HepG2 (cell line): ENCODE measurements at regions not wholly inside any gene's neighbourhood (a gene's known extent, or its start where the extent isn't known, plus 50 kb on each side); places are given as distances from the start of the nearest gene placed in this dataset.

Experiments
- ATAC-seq: fragments of 200-7000 bp; cut with Tn5 transposase; 3 replicates; pipeline ENCODE4 v1.9.1; 2020; ENCODE audit warnings: mild to moderate bottlenecking, moderate library complexity
- BruUV-seq: library from RNA; stranded (reverse); fragments of 400-500 nt; replicated peaks from 2 replicates; lab custom pipeline; 2021; lab: Mats Ljungman, UMichigan
- CTCF ChIA-PET: fragments of 300-600 bp; formaldehyde crosslinking; extraction: SDS; loops from one replicate; lab custom pipeline; 2021; ENCODE audit warnings: low total read pairs, inconsistent platforms, low intra/inter-chr PET ratio; lab: Yijun Ruan, JAX
- POLR2A ChIA-PET: fragments of 350-600 bp; sonication (Branson Sonifier 250); formaldehyde crosslinking; loops from one replicate; lab custom pipeline; 2020; ENCODE audit warnings: antibody characterized with exemption, inconsistent platforms; lab: Yijun Ruan, JAX
- DNase-seq: peaks from one replicate; pipeline ENCODE4 v3.0.0-alpha.2; 2015; ENCODE audit warnings: low spot score
- FAIRE-seq: peaks from 3 replicates; lab custom pipeline; 2011; peaks lifted over from hg19 to GRCh38; lab: Jason Lieb, UNC
- H2AFZ ChIP-seq: one replicate; pipeline ENCODE4 v1.6.1; 2011; ENCODE audit warnings: low read length, inconsistent platforms
- H3K27ac ChIP-seq: fragments of 300-600 bp; 3 replicates; pipeline ENCODE4 v1.8.0; 2011; ENCODE audit warnings: mixed run types, mild to moderate bottlenecking, mixed read lengths, low read length, inconsistent platforms; ENCODE audit not compliant: insufficient read depth; ENCODE audit errors: extremely low read length
- H3K27me3 ChIP-seq, 2 experiments: fragments of 200-600 bp in 1 of 2; 2 replicates in 1 of 2; 3 replicates in 1 of 2; pipeline versions ENCODE4 v1.6.0 to v1.8.0; 2011; ENCODE audit warnings: low read length in 2 of 2, mild to moderate bottlenecking in 2 of 2, moderate library complexity in 2 of 2, inconsistent platforms in 1 of 2; ENCODE audit not compliant: insufficient read depth in 2 of 2, control insufficient read depth in 1 of 2
- H3K36me3 ChIP-seq, 2 experiments: fragments of 200-600 bp in 1 of 2; replicated peaks in 1 of 2; 2 replicates in 1 of 2; 3 replicates in 1 of 2; pipeline versions ENCODE4 v1.5.1 to v1.8.0; 2011; ENCODE audit warnings: low read length in 2 of 2, inconsistent platforms in 1 of 2; ENCODE audit not compliant: insufficient read depth in 2 of 2, control insufficient read depth in 1 of 2
- H3K4me1 ChIP-seq: 2 replicates; pipeline ENCODE4 v1.5.1; 2012; ENCODE audit warnings: low read length, inconsistent platforms; ENCODE audit not compliant: insufficient read depth
- H3K4me2 ChIP-seq: 2 replicates; pipeline ENCODE4 v1.6.0; 2011; ENCODE audit warnings: low read depth, low read length, inconsistent platforms
- H3K4me3 ChIP-seq, 3 experiments: fragments of 200-600 bp in 1 of 3; sonication (generic), shearing (Covaris generic) in 1 of 3; replicated peaks in 1 of 3; 2 replicates each; pipeline ENCODE4 v1.5.1; 2011 to 2016; ENCODE audit warnings: low read length in 3 of 3, inconsistent platforms in 2 of 3, low read depth in 2 of 3, mild to moderate bottlenecking in 2 of 3, control low read depth in 1 of 3, mixed read lengths in 1 of 3; ENCODE audit not compliant: insufficient read depth in 1 of 3
- H3K79me2 ChIP-seq: one replicate; pipeline ENCODE4 v1.6.1; 2011; ENCODE audit warnings: low read length, inconsistent platforms; ENCODE audit not compliant: insufficient read depth
- H3K9ac ChIP-seq: 2 replicates; pipeline ENCODE4 v1.6.0; 2011; ENCODE audit warnings: mild to moderate bottlenecking, low read depth, low read length, inconsistent platforms; ENCODE audit not compliant: insufficient read depth
- H3K9me3 ChIP-seq: 2 replicates; pipeline ENCODE4 v1.5.1; 2012; ENCODE audit warnings: mild to moderate bottlenecking, low read length
- H4K20me1 ChIP-seq: 2 replicates; pipeline ENCODE4 v1.6.0; 2011; ENCODE audit warnings: inconsistent platforms, mild to moderate bottlenecking, low read length, moderate library complexity; ENCODE audit not compliant: insufficient read depth
- XRCC5 ChIP-seq: fragments of 200-400 bp; formaldehyde crosslinking; optimal IDR thresholded peaks from 2 replicates; pipeline ENCODE3; 2017; ENCODE audit warnings: mild to moderate bottlenecking, low read length
- ZBTB21 ChIP-seq: sonication (generic); formaldehyde crosslinking; IDR thresholded peaks from 2 replicates; pipeline ENCODE4 v1.4.0; 2020; ENCODE audit warnings: missing genetic modification reagents
- ZC3H4 ChIP-seq: sonication (generic); formaldehyde crosslinking; IDR thresholded peaks from 2 replicates; pipeline ENCODE4 v1.4.0; 2020; ENCODE audit warnings: missing genetic modification reagents, borderline replicate concordance
- ZNF546 ChIP-seq: sonication (generic); formaldehyde crosslinking; conservative IDR thresholded peaks from 2 replicates; pipeline ENCODE4 v1.8.1; 2023; ENCODE audit warnings: mild to moderate bottlenecking, missing genetic modification reagents
- ZNF629 ChIP-seq: sonication (generic); formaldehyde crosslinking; conservative IDR thresholded peaks from 2 replicates; pipeline ENCODE4 v1.5.0; 2020; ENCODE audit warnings: missing genetic modification reagents
- ZNF891 ChIP-seq: sonication (generic); formaldehyde crosslinking; IDR thresholded peaks from 2 replicates; pipeline ENCODE4 v1.5.0; 2020; ENCODE audit warnings: mild to moderate bottlenecking, missing genetic modification reagents
- WGBS: methylation state at CpG from one replicate; pipeline ENCODE4 v1.1.6; 2017; ENCODE audit warnings: low lambda C conversion rate; 5-methylcytosine and 5-hydroxymethylcytosine counted together
- in situ Hi-C: cut with HindIII; loops from 2 replicates; pipeline ENCODE4 v1.10.0; 2017; ENCODE audit warnings: low pct_unique_long_range_greater_than_20kb; ENCODE audit not compliant: extremely low pct_ligation_motif_present
- intact Hi-C: fragments of 100-400 bp; cut with micrococcal nuclease; formaldehyde crosslinking; loops from one replicate; pipeline ENCODE4 v1.10.0; 2022; ENCODE audit not compliant: unreplicated experiment
- TF ChIP-seq, protein P1 (sequence below): sonication (generic); formaldehyde crosslinking; IDR thresholded peaks from 2 replicates; pipeline ENCODE4 v1.4.0; 2020; ENCODE audit warnings: mild to moderate bottlenecking, missing genetic modification reagents

DNA sequence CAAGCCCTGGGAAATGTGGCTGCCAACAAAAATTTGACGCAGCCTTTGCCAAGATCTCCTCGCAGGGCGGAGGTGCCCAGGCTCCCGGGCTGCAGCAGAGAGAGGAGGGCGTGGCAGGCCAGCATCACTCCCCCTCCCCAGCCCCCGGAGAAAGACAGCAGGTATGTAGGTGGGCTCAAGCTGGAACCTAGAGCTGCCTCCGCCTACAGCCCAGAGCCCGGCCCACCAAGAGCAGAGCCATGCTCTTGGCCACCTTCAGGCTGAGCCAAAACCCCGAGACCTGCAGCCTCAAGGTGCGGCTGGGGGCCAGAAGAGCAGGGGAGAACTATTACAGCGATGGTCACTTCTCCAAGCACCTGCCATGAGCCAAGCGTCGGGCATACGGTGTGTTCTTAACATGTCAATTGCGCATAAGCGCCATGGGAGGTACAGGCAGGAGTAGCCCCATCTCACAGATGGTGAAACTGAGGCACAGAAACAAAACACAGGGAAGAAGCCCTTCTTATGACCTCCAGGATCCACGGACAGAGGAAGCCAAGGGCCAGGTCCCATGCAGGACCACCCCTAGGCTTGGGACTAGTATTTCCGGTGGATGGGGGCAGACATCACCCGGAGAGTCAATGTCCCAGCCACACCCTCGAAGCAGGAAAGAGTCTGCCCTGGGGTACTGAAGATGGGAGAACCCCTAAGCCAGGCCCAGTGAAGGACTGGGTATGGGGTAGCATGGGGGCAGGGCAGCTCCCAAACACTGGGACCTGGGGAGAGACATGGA lies 109.0 kb downstream of the NCOR2 start:
- BruUV-seq = no TSS peak
- no peak for DNase-seq
- H3K36me3 ChIP-seq = peaks cover 15 to 18% of the 10 kb centered on the region in 2 experiments; a peak in 4 of 5 replicates
- no peaks in the 10 kb centered on the region for H3K79me2 ChIP-seq
- POLR2A ChIA-PET = no interaction called here
- WGBS = 93% methylated on average over 9 of the region's 20 CpGs
- in situ Hi-C loops (no loop called here), intact Hi-C loops (no loop called here)
- CTCF ChIA-PET = no interaction called here
- H4K20me1 ChIP-seq = peaks cover 6% of the 10 kb centered on the region; the same call in 1 of the 2 replicates
- no peaks in the 10 kb centered on the region for H3K27me3 ChIP-seq
- no peak for TF ChIP-seq ZBTB21 (CRISPR knock-in tag)
- TF ChIP-seq, protein P1, sequence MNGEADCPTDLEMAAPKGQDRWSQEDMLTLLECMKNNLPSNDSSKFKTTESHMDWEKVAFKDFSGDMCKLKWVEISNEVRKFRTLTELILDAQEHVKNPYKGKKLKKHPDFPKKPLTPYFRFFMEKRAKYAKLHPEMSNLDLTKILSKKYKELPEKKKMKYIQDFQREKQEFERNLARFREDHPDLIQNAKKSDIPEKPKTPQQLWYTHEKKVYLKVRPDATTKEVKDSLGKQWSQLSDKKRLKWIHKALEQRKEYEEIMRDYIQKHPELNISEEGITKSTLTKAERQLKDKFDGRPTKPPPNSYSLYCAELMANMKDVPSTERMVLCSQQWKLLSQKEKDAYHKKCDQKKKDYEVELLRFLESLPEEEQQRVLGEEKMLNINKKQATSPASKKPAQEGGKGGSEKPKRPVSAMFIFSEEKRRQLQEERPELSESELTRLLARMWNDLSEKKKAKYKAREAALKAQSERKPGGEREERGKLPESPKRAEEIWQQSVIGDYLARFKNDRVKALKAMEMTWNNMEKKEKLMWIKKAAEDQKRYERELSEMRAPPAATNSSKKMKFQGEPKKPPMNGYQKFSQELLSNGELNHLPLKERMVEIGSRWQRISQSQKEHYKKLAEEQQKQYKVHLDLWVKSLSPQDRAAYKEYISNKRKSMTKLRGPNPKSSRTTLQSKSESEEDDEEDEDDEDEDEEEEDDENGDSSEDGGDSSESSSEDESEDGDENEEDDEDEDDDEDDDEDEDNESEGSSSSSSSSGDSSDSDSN = no peak
- TF ChIP-seq ZNF546 (CRISPR knock-in tag) = no peak
- TF ChIP-seq XRCC5 = no peak
- TF ChIP-seq ZNF891 = no peak
- TF ChIP-seq ZC3H4 = no peak
- TF ChIP-seq ZNF629 = peak; percentile 78
- no peaks in the 10 kb centered on the region for H3K9me3 ChIP-seq
- FAIRE-seq = no peak
- no peak for ATAC-seq
- H3K4me2 ChIP-seq = no peak overlapping the region
- no peaks in the 10 kb centered on the region for H3K4me1 ChIP-seq
- H3K4me3 ChIP-seq = no peak overlapping the region
- H3K27ac ChIP-seq = no peak overlapping the region
- H2AFZ ChIP-seq = no peak overlapping the region
- H3K9ac ChIP-seq = no peak overlapping the region
